HEK293 (cell line): ENCODE measurements at regions not wholly inside any gene's neighbourhood (a gene's known extent, or its start where the extent isn't known, plus 50 kb on each side); places are given as distances from the start of the nearest gene placed in this dataset.

ENCODE experiments used
- CTCF ChIA-PET: fragments of 350-600 bp; formaldehyde crosslinking; extraction: SDS; loops from one replicate; lab custom pipeline; 2021; ENCODE audit warnings: antibody characterized with exemption; lab: Yijun Ruan, JAX
- POLR2A ChIA-PET: fragments of 300-600 bp; formaldehyde crosslinking; extraction: SDS; loops from one replicate; lab custom pipeline; 2020; ENCODE audit warnings: antibody characterized with exemption, inconsistent platforms; lab: Yijun Ruan, JAX
- H3K27ac ChIP-seq: fragments of 200-500 bp; sonication (Bioruptor generic); 2 replicates; pipeline ENCODE4 v1.5.1; 2014; ENCODE audit warnings: low read depth, low read length, control low read depth, inconsistent platforms; ENCODE audit errors: extremely low read depth
- H3K36me3 ChIP-seq, 2 experiments: fragments of 200-500 bp in 1 of 2; sonication (Bioruptor generic) in 1 of 2; 1 replicate in 1 of 2; 2 replicates in 1 of 2; pipeline ENCODE4 v1.5.1; 2014 to 2017; ENCODE audit warnings: inconsistent platforms in 2 of 2, low read length in 2 of 2; ENCODE audit not compliant: control insufficient read depth in 2 of 2, insufficient read depth in 1 of 2
- H3K4me1 ChIP-seq: fragments of 200-500 bp; sonication (Bioruptor generic); 2 replicates; pipeline ENCODE4 v1.5.1; 2014; ENCODE audit warnings: mild to moderate bottlenecking, low read length, inconsistent platforms; ENCODE audit not compliant: control insufficient read depth, insufficient read depth
- H3K4me3 ChIP-seq: 2 replicates; pipeline ENCODE4 v1.5.1; 2011; ENCODE audit warnings: low read depth, mild to moderate bottlenecking, control low read depth, low read length, moderate library complexity
- H3K9me3 ChIP-seq: fragments of 200-500 bp; sonication (Bioruptor generic); 2 replicates; pipeline ENCODE4 v1.5.1; 2014; ENCODE audit warnings: low read depth, low read length, inconsistent platforms; ENCODE audit not compliant: control insufficient read depth, insufficient read depth
- GFI1B ChIP-seq: fragments of 450-650 bp; formaldehyde crosslinking; IDR thresholded peaks from 2 replicates; pipeline ENCODE4 v1.5.1; 2016; ENCODE audit warnings: missing biosample characterization, missing genetic modification characterization
- GLIS2 ChIP-seq: fragments of 450-650 bp; formaldehyde crosslinking; IDR thresholded peaks from 2 replicates; pipeline ENCODE4 v1.5.1; 2016; ENCODE audit warnings: missing biosample characterization, missing genetic modification characterization
- KLF10 ChIP-seq: fragments of 450-650 bp; IDR thresholded peaks from 2 replicates; pipeline ENCODE4 v1.5.1; 2018; ENCODE audit warnings: missing biosample characterization, mild to moderate bottlenecking, missing genetic modification characterization
- REPIN1 ChIP-seq: fragments of 450-650 bp; formaldehyde crosslinking; IDR thresholded peaks from 2 replicates; pipeline ENCODE4 v1.5.1; 2017; ENCODE audit warnings: missing biosample characterization, missing genetic modification characterization, low read depth
- ZBTB1 ChIP-seq: fragments of 450-650 bp; formaldehyde crosslinking; IDR thresholded peaks from 2 replicates; pipeline ENCODE4 v1.5.1; 2016; ENCODE audit warnings: missing biosample characterization, missing genetic modification characterization
- ZBTB20 ChIP-seq: fragments of 450-650 bp; formaldehyde crosslinking; IDR thresholded peaks from 2 replicates; pipeline ENCODE4 v1.5.1; 2016; ENCODE audit warnings: missing biosample characterization, missing genetic modification characterization
- ZNF112 ChIP-seq: fragments of 450-650 bp; formaldehyde crosslinking; IDR thresholded peaks from 2 replicates; pipeline ENCODE4 v1.5.0; 2017; ENCODE audit warnings: missing biosample characterization, missing genetic modification characterization
- ZNF133 ChIP-seq: fragments of 450-650 bp; formaldehyde crosslinking; IDR thresholded peaks from 2 replicates; pipeline ENCODE4 v1.5.1; 2016; ENCODE audit warnings: missing biosample characterization, missing genetic modification characterization
- ZNF138 ChIP-seq: fragments of 450-650 bp; formaldehyde crosslinking; IDR thresholded peaks from 2 replicates; pipeline ENCODE4 v1.5.1; 2016; ENCODE audit warnings: missing biosample characterization, missing genetic modification characterization, borderline replicate concordance
- ZNF2 ChIP-seq: fragments of 450-650 bp; formaldehyde crosslinking; IDR thresholded peaks from 2 replicates; pipeline ENCODE4 v1.5.1; 2016; ENCODE audit warnings: missing biosample characterization, missing genetic modification characterization
- ZNF221 ChIP-seq: fragments of 450-650 bp; formaldehyde crosslinking; IDR thresholded peaks from 2 replicates; pipeline ENCODE4 v1.5.1; 2017; ENCODE audit warnings: missing biosample characterization, missing genetic modification characterization, borderline replicate concordance
- ZNF223 ChIP-seq: fragments of 450-650 bp; formaldehyde crosslinking; IDR thresholded peaks from 2 replicates; pipeline ENCODE4 v1.5.1; 2016; ENCODE audit warnings: missing biosample characterization, missing genetic modification characterization
- ZNF302 ChIP-seq: fragments of 450-650 bp; formaldehyde crosslinking; IDR thresholded peaks from 2 replicates; pipeline ENCODE4 v1.5.1; 2016; ENCODE audit warnings: missing biosample characterization, missing genetic modification characterization, low read depth
- ZNF37A ChIP-seq: fragments of 450-650 bp; IDR thresholded peaks from 2 replicates; pipeline ENCODE4 v1.5.1; 2018; ENCODE audit warnings: missing biosample characterization, missing genetic modification characterization
- ZNF391 ChIP-seq: fragments of 450-650 bp; formaldehyde crosslinking; IDR thresholded peaks from 2 replicates; pipeline ENCODE4 v1.5.1; 2016; ENCODE audit warnings: low read depth, missing biosample characterization, missing genetic modification characterization, borderline replicate concordance
- ZNF423 ChIP-seq: fragments of 450-650 bp; formaldehyde crosslinking; IDR thresholded peaks from 2 replicates; pipeline ENCODE4 v1.5.1; 2016; ENCODE audit warnings: missing biosample characterization, missing genetic modification characterization
- ZNF501 ChIP-seq: fragments of 450-650 bp; formaldehyde crosslinking; IDR thresholded peaks from 2 replicates; pipeline ENCODE4 v1.5.1; 2016; ENCODE audit warnings: missing biosample characterization, missing genetic modification characterization
- ZNF580 ChIP-seq: fragments of 450-650 bp; formaldehyde crosslinking; IDR thresholded peaks from 2 replicates; pipeline ENCODE4 v1.5.1; 2016; ENCODE audit warnings: missing biosample characterization, missing genetic modification characterization
- ZNF596 ChIP-seq: fragments of 450-650 bp; IDR thresholded peaks from 2 replicates; pipeline ENCODE4 v1.5.0; 2018; ENCODE audit warnings: missing biosample characterization, mild to moderate bottlenecking, missing genetic modification characterization, moderate library complexity
- ZNF621 ChIP-seq: fragments of 450-650 bp; formaldehyde crosslinking; IDR thresholded peaks from 2 replicates; pipeline ENCODE4 v1.5.1; 2017; ENCODE audit warnings: missing biosample characterization, missing genetic modification characterization
- ZNF701 ChIP-seq: fragments of 450-650 bp; formaldehyde crosslinking; IDR thresholded peaks from 2 replicates; pipeline ENCODE4 v1.5.1; 2016; ENCODE audit warnings: missing biosample characterization, missing genetic modification characterization
- TF ChIP-seq, protein P1 (sequence below): fragments of 450-650 bp; formaldehyde crosslinking; IDR thresholded peaks from 2 replicates; pipeline ENCODE4 v1.5.1; 2016; ENCODE audit warnings: missing biosample characterization, missing genetic modification characterization

- ChIA-PET POLR2A (no interaction called here), CTCF (no interaction called here)
- Histone ChIP-seq H3K27ac (no peak overlapping the region), H3K4me1 (no peaks in the 10 kb centered on the region), H3K9me3 (no peaks in the 10 kb centered on the region), H3K36me3 (no peaks in the 10 kb centered on the region), H3K4me3 (no peak overlapping the region)
- TF ChIP-seq ZNF37A (tag by site-specific recombination) (no peak), REPIN1 (tag by site-specific recombination) (no peak)
These were observed 142.9 kb downstream of the RPIA start for GRCh38 chr2:88834376-88834775.

DNA sequence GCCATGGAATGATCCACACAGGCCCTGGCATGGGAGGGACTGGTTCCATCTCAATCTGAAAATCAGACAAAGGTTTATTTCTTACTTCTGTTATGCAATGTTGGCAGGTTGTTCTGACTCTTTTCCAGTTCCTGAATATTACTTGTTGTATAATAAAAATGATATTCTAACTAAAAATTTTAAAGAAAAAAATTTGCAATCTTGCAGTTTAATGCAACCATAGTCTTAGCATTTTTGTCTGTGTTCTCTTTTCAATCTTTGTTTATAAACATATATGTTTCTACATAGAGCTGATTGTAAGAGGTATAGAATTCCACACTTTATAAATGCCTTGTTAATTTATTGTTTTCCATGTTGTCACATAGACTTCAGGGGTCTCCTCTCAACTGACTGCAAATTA, 143.4 kb downstream of the RPIA start:
- no peak overlapping the region for H3K4me3 ChIP-seq
- no peaks in the 10 kb centered on the region for H3K36me3 ChIP-seq
- no peaks in the 10 kb centered on the region for H3K4me1 ChIP-seq
- POLR2A ChIA-PET, result no interaction called here
- H3K27ac ChIP-seq, result no peak overlapping the region
- TF ChIP-seq ZBTB1, result no peak
- TF ChIP-seq, all 188 proteins: peak for 0
- CTCF ChIA-PET, result interaction anchor here (1.1 kb wide), 1 partner anchor 106 kb away, joined by 3 read pairs; no protein-coding TSS in a partner anchor
- no peaks in the 10 kb centered on the region for H3K9me3 ChIP-seq

- H3K4me1 ChIP-seq, result no peaks in the 10 kb centered on the region
- no peak overlapping the region for H3K4me3 ChIP-seq
- H3K36me3 ChIP-seq, result no peaks in the 10 kb centered on the region
- no peak overlapping the region for H3K27ac ChIP-seq
- no peaks in the 10 kb centered on the region for H3K9me3 ChIP-seq
- CTCF ChIA-PET, result interaction anchor here (0.6 to 1.1 kb wide), 3 partner anchors 99 to 1012 kb away, joined by 3 to 4 read pairs (median 3); no protein-coding TSS in a partner anchor
- POLR2A ChIA-PET, result no interaction called here
- TF ChIP-seq ZNF391 (tag by site-specific recombination) (no peak), ZBTB20 (tag by site-specific recombination) (no peak), ZNF221 (tag by site-specific recombination) (no peak), REPIN1 (tag by site-specific recombination) (no peak)
These were observed 144.3 kb downstream of the RPIA start for GRCh38 chr2:88835726-88836125.

- H3K4me1 ChIP-seq, result no peaks in the 10 kb centered on the region
- POLR2A ChIA-PET, result no interaction called here
- no peak overlapping the region for H3K27ac ChIP-seq
These were observed 144.9 kb downstream of the RPIA start for GRCh38 chr2:88836351-88836750.

GRCh38 chr2:88837511-88838160, 146.2 kb downstream of the RPIA start:
- ChIA-PET CTCF (interaction anchor here (0.6 to 1.1 kb wide), 2 partner anchors 11 to 37 kb away, joined by 3 read pairs; no protein-coding TSS in a partner anchor), POLR2A (no interaction called here)
- Histone ChIP-seq H3K9me3 (no peaks in the 10 kb centered on the region), H3K36me3 (no peaks in the 10 kb centered on the region), H3K4me1 (no peaks in the 10 kb centered on the region), H3K4me3 (no peak overlapping the region), H3K27ac (no peak overlapping the region)
- TF ChIP-seq ZNF138 (tag by site-specific recombination) (no peak), ZNF302 (tag by site-specific recombination) (no peak), ZNF580 (tag by site-specific recombination) (no peak), ZNF501 (tag by site-specific recombination) (no peak), ZNF621 (tag by site-specific recombination) (no peak), ZNF133 (tag by site-specific recombination) (no peak), ZNF596 (no peak)

More at GRCh38 chr2:88836351-88836750, 144.9 kb downstream of the RPIA start:
- H3K36me3 ChIP-seq, result no peaks in the 10 kb centered on the region
- TF ChIP-seq ZNF423 (tag by site-specific recombination), result no peak
- TF ChIP-seq ZNF2 (tag by site-specific recombination), result no peak
- TF ChIP-seq ZNF223 (tag by site-specific recombination), result no peak
- TF ChIP-seq ZNF701 (tag by site-specific recombination), result no peak
- no peak for TF ChIP-seq GLIS2
- TF ChIP-seq, protein P1, sequence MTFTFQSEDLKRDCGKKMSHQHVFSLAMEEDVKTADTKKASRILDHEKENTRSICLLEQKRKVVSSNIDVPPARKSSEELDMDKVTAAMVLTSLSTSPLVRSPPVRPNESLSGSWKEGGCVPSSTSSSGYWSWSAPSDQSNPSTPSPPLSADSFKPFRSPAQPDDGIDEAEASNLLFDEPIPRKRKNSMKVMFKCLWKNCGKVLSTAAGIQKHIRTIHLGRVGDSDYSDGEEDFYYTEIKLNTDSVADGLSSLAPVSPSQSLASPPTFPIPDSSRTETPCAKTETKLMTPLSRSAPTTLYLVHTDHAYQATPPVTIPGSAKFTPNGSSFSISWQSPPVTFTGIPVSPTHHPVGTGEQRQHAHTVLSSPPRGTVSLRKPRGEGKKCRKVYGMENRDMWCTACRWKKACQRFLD, result no peak
- no peak for TF ChIP-seq GFI1B (tag by site-specific recombination)
- no peak for TF ChIP-seq KLF10 (tag by site-specific recombination)
- TF ChIP-seq ZNF112 (tag by site-specific recombination), result no peak
- CTCF ChIA-PET, result interaction anchor here (0.6 kb wide), 2 partner anchors 68 to 1012 kb away, joined by 3 to 4 read pairs; no protein-coding TSS in a partner anchor
- no peaks in the 10 kb centered on the region for H3K9me3 ChIP-seq
- no peak overlapping the region for H3K4me3 ChIP-seq
